ENCODE measurements at regions not wholly inside any gene's neighbourhood (a gene's known extent, or its start where the extent isn't known, plus 50 kb on each side); places are given as distances from the start of the nearest gene placed in this dataset.
"Not testable (repeated sequence)": the region's sequence is repeated elsewhere in the genome, so short reads cannot be mapped to it uniquely, and the experiment has no call there.

DNA sequence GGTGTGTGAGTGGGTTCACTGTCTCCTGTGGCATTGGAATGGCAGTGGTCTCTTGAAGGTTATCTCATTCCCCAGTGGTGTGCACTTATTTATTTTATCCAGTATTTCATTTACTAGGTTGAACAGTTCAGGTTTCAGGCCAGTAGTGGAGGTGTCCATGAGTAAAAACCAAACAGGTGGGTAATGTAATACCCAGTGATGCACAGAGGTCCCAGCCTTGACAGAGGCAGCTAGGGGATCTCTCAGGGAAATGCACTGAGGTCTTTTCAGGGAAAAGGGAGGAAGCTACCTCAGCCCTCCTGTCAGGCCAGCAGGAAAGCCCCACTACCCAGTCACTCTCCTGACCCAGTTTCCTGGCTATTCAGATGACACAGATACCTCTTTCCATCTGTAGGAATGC lies 403.6 kb downstream of the UTRN start:
- no peak for DNase-seq (ENCODE audit: low spot score)

DNA sequence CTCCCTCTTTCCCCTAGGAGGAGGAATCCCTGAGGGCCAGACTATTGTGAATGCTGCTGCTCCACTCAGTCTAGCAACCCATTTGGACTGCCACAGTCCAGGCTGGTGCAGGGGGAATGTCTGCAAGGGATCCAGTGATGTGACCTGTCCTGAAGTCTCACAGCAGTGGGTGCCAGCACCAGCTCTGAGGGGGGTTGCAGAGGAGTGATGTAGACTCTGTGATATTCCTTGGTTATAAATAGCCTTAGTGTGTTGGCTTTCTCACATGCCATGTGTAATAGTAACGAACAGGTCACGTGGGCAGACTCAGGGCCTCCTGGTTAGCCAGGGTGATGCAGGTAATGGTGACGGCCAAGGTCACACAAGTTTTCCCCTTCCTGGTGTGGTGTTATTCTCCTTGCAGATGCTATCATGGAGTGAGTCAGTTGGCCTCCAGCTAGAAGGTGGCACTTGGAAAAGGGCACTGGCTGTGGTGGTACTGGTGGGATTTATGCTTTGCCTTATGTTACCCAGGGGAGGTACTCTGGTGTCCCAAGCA lies 404.4 kb downstream of the UTRN start:
- no peak for DNase-seq (ENCODE audit: low spot score)

- DNase-seq (ENCODE audit: low spot score), result no peak
Measured at GRCh38 chr6:144690133-144690532, 405.0 kb downstream of the UTRN start.

DNA sequence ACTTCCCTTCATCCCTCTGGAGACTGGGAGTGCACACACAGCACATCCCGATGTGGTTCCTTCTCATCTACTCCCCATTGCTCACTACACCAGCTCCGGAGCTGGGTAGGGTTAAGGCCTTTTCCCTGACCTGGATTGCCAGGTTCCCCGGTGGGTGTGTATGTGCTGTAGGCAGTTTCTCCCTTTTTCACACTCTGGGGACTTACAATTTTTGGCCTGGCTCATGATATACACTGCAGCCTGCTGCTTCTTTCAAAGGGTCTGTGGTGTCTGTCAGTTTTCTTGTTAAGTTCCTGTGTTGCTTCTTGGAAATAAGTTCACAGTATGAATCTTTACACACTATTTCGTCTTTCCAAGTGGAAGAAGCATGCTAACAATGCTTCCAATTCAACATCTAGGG lies 405.5 kb downstream of the UTRN start:
- no peak for DNase-seq (ENCODE audit: low spot score)

- DNase-seq (ENCODE audit: low spot score), result not testable (repeated sequence)
Measured at GRCh38 chr6:144692050-144692449, 406.9 kb downstream of the UTRN start.

GRCh38 chr6:144695858-144696533 lies 410.9 kb downstream of the UTRN start:
- DNase-seq (ENCODE audit: low spot score), result no peak

GRCh38 chr6:144696610-144697368 lies 411.7 kb downstream of the UTRN start:
- no peak for DNase-seq (ENCODE audit: low spot score)

GRCh38 chr6:144697369-144697760 lies 412.2 kb downstream of the UTRN start:
- no peak for DNase-seq (ENCODE audit: low spot score)

DNA sequence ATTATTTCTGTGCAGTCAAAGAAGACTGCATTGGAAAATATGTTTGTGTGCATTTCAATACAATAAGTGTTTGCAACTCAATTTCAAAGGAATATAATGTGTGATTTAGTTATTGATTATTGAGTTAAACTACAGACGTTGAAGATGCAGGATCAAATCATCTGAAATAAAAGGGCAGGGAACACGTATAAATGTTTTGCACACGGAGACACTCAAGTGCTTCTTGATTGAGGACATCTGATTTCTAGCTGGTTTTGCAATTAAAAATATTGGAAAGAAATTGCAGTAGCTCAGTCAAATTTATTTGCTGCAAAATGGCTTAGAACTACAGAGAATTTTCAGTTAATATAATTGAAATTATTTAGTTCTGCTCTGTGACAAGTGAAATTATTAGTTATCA lies 412.7 kb downstream of the UTRN start:
- no peak for DNase-seq (ENCODE audit: low spot score)

DNA sequence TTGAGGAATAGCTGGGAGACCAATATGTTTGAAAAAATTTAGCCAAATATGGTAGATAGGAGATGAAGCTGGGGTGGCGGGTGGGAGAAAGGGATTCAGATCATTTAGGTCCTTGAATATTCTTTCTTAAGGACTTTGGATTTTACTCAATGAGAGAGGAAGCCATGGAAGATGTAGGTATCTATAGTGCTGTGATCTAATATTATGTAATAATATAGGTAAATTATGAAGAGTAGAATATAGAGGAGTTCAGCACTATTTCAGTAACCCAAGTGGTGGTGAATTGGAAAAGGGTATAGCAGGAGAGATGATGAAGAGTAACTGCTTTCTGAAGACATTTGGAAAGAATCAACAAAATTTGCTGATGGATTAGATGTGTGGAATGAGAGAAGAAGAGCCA lies 417.6 kb downstream of the UTRN start:
- no peak for DNase-seq (ENCODE audit: low spot score)

DNA sequence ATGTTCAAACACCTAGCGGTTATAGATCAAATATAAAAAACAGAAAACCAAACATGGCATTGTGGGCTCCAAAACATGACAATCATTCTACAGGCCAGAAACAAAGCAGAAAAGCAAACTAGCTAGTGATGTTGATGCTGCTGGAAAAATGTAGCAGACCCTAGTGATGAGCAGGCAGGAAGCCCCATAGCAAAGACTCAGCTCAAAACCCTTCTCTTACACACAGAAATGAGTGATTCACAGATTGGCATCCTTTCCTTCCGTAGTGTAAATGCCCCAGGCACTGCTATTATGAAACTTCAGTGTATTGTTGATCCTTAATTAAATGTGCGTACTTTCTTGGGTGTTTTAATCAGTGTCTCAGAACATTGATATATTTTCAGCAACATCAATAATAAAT lies 425.1 kb downstream of the UTRN start:
- no peak for DNase-seq (ENCODE audit: low spot score)

- DNase-seq (ENCODE audit: low spot score), result no peak
Measured at GRCh38 chr6:144711661-144712060, 426.5 kb downstream of the UTRN start.

GRCh38 chr6:144712541-144712940 lies 427.4 kb downstream of the UTRN start:
- no peak for DNase-seq (ENCODE audit: low spot score)

GRCh38 chr6:144714021-144714712 lies 429.0 kb downstream of the UTRN start:
- DNase-seq (ENCODE audit: low spot score), result no peak

- no peak for DNase-seq (ENCODE audit: low spot score)
Measured at GRCh38 chr6:144715344-144715743, 430.2 kb downstream of the UTRN start.

DNA sequence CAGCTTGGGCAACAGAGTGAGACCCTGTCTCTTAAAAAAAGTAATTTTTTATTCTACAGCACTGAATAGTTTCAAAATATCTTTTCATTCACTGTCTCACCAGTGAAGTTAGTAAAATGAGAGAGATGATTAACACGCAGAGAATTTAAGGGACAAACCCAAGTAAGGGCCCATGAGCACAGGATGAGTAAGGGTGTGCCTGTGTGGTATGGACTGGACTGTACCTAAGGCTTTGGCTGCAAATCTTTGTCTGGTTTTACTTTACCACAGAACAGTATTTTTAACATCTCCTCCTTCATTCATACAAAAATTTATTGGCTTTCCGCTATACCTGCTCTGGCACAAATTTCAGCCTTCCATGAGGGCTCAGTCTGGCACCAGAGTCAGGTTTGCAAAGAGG lies 433.3 kb downstream of the UTRN start:
- DNase-seq (ENCODE audit: low spot score), result no peak

- DNase-seq (ENCODE audit: low spot score), result no peak
Measured at GRCh38 chr6:144721232-144721631, 436.1 kb downstream of the UTRN start.

DNA sequence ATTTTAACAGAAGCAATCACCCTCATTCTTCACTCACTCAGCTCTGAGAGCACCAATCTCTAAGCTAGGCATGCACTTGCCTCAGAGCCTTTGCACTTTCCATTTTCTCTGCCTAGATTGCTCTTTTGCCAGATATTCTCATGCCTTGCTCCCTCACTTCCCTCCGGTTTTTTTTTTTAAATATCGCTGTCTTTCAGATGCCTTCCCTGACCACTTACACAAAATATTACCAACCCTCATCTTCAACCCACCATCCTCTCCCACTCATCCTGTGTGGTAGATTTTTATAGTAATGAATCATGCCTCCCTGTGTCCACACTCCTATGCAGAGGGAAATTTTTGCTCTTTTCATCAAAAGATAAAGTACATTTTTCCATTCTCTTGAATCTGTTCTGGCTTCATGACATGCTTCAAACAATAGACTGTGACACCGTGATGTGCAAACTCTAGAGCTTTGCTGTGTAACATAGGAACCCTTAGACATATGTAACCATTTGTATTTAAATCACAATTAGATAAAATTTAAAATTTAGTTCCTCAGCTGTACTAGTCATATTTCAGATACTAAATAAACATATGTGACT lies 437.1 kb downstream of the UTRN start:
- DNase-seq (ENCODE audit: low spot score), result no peak

- DNase-seq (ENCODE audit: low spot score), result no peak
Measured at GRCh38 chr6:144722925-144723324, 437.8 kb downstream of the UTRN start.

GRCh38 chr6:144723431-144723830 lies 438.3 kb downstream of the UTRN start:
- DNase-seq (ENCODE audit: low spot score), result no peak

DNA sequence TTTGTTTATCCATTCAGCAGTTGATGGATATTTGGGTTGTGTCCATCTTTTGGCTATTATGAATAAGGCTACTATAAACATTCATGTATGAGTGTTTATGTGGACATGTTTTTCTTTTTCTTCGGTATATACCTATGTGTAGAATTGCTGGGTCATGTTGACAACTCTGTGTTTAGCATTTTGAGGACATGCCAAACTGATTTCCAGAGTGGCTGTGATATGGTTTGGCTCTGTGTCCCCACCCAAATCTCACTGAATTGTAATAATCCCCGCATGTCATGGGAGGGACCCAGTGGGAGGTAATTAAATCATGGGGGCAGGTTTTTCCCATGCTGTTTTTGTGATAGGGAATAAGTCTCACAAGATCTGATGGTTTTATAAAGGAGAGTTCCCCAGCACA lies 439.7 kb downstream of the UTRN start:
- DNase-seq (ENCODE audit: low spot score), result no peak

GRCh38 chr6:144725736-144726522 lies 440.8 kb downstream of the UTRN start:
- DNase-seq (ENCODE audit: low spot score), result no peak

All from HuH-7.5 (cell line).